GM21737 (cell line): ENCODE measurements at regions not wholly inside any gene's neighbourhood (a gene's known extent, or its start where the extent isn't known, plus 50 kb on each side); places are given as distances from the start of the nearest gene placed in this dataset.

Experiments
- ATAC-seq: cut with Tn5 transposase; IDR thresholded peaks from one replicate; pipeline ENCODE4 v1.9.1; 2021; ENCODE audit warnings: mild to moderate bottlenecking, moderate library complexity; ENCODE audit not compliant: unreplicated experiment

DNA sequence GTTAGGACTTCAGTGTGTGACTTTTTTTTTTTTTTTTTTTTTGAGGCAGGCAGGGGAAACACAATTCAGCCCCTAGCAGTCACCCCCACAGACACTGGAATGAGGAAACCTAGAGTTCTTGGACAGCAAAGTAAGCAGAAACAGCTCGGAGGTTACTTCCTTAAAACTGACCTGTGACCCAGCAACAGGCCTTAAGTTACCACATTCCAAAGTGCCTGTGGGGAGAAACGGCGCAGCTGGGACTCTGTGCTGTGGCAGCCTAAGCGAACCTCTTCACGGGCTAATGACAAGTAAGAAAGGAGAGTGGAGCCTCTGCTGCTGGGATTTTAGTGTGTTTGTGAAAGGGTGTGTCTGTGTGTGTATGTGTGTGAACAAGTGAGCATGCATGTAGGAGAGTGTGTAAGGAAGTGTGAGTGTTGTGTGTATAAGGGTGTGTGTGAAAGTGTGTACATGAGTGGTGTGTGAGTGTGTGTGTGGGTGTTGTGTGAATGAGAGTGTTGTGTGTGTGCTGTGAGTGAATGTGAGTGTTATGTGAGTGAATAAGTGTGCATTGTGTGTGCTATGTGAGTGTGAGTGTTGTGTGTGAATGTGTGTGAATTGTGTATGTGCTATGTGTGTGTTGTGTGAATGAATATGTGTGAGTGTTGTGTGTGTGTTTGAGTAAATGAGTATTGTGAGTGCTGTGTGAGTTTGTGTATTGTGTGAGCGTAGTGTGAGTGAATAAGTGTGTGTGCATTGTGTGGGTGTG lies 180.8 kb downstream of the BRINP2 start:
- no peak for ATAC-seq

DNA sequence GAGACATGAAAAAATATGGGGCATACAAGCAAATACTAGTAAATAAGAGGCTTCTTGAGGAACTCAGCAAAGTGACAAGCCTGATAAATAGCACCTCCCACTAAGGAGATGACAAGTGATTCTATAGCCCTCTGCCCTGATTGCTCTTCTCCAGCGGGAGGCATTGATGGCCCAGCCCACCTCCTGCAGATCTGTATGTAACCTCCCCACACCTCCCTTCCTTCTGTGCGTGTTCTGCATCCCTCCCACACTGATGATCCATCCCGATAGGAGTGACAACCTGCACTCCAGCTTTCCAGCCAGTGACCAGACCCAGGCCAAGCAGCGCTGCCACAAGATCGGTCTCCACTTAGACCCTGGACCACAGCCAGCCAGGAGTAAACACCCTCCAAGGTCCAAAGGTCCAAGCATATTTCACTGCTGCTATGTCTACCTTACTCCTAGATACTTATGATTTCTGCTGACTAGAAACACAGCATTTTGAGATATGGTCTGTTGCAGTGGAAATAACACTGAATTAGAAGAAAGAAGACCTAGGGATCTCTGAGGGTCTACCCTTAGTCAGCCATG lies 176.1 kb downstream of the BRINP2 start:
- no peak for ATAC-seq

DNA sequence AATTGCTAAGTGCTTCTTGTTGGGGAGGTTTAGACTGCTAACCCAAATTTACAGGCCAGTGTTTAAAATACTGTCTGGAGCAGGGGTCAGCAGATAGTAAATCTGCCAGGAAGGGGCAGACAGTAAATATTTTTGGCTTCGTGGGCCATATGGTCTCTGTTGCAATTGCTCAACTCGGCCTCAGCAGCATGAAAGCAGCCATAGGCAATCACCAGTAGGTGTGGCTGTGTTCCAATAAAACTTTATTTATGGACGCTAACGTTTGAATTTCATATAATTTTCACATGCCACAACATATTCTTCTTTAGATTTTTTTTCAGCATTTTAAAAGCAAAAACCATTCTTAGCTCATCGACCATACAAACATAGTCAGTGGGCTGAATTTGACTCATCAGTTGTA lies 172.7 kb downstream of the BRINP2 start:
- no peak for ATAC-seq

DNA sequence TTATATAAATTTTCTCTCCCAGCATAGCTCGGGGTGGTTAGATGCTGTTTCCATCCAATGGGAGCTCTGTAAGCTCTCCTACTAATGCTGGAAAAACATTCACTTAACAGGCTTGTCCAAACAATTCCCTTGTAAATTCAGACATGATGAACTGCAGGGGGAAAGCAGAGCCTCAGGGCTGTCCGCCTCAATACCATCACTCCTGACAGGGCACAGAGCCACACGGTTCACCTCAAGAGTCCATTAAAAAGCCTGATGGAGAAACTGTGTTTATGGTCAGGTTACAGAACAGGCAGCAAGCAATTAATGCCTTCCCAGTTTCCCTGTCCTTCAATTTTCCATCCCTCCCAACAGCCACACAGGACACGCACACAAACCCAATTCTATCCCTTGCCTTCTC lies 171.0 kb downstream of the BRINP2 start:
- ATAC-seq, result no peak

DNA sequence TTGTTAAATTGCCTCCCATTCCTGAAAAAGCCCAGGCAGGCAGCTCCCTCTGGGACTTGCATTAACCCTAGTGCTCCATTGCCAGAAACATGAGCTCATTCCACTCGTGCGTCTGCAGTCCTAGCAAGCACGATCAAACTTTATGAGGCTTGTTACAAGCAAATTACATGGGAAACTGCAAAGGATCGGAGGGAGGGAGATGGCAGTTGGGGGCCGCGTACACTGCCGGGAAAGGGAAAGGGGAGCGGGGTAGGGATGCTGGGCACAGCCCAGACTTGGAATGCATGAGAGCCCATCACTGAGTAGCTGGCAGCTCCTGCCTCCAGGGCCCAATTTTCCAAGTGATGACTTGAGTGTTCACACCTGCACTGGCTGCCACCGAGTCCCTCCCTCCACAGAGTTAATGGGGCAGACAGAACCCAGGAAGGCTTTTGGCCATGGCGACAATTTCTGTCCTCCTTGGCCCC lies 169.9 kb downstream of the BRINP2 start:
- no peak for ATAC-seq

DNA sequence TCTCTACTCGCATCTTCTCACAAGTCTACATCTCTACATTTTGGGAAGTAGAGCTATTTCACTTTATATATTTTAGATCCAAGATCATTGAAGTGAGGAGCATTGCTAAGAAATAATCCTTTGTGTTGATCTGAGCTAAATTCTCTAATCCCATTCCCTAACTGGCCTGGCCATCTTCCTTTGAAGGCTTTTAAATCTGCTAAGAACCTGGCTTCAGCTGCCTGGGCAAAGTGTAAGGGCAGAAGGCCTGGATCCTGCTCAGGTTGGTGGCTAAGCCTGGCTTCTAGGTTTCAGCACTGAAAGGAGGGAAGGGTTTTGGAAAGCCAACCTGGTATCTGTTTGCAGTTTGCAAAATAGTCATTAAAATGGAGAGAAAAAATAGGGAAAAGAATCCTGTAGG lies 167.6 kb downstream of the BRINP2 start:
- ATAC-seq, result no peak

DNA sequence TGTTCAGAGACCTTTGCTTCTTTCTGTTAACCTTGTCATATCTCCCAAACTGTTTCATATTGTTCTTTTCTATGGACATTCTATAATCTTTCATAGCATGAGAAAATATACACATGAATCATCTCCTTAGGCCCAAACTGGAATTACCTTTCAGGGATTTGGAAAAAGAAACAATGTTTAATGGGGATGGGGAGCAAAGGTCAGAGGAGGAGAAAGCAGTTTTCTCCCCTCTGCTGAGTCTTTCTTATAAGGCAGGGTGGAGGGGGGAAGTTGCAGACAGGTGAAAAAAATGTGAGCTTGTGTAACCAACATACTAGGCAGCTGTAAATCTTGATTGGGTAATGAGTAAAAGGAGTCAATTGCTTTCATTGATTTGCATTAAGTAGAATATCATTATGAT lies 164.1 kb downstream of the BRINP2 start:
- ATAC-seq, result no peak

DNA sequence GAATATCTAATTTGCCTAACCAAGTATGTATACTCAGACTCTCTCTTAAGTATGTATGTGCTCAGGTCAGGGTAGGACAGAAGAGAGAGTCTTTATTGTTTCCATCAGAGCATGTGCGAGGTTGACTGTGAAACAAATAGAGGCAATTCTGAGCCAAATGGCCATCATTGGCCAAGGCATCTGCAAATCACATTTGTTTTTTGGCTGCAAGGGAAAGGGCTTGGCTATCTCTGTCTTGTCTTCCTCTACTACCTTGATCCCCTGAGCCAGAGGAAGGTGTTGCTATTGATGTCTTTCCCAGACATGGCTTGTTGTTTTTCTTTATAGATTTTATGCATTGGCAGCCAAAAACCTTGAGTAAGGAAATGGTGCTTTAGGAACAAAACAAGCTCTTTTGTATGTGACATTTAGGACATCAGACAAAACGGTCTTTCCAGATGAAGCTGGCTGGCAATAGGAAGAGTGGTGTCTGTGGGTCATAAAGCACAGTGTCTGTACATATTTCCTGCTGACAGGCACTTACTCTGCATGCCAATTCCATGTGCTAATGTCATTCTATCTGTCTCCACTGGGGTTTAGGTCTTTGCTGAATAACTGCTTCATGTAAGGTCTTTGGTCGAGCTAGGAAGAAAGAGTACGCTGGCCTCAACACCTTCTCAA lies 163.3 kb downstream of the BRINP2 start:
- no peak for ATAC-seq
